MCF 10A (cell line): ENCODE measurements at regions not wholly inside any gene's neighbourhood (a gene's known extent, or its start where the extent isn't known, plus 50 kb on each side); places are given as distances from the start of the nearest gene placed in this dataset.

Source experiments
- BruUV-seq: library from RNA; stranded (reverse); fragments of 400-500 nt; replicated peaks from 2 replicates; lab custom pipeline; 2021; lab: Mats Ljungman, UMichigan
- CTCF ChIA-PET: fragments of 300-600 bp; sonication (Branson Sonifier 250); formaldehyde crosslinking; extraction: SDS; loops from one replicate; lab custom pipeline; 2021; ENCODE audit warnings: antibody characterized with exemption, inconsistent platforms; lab: Yijun Ruan, JAX
- POLR2A ChIA-PET: fragments of 300-600, 350-650 bp; sonication (Branson Sonifier 250); formaldehyde crosslinking; extraction: SDS; loops from one replicate; lab custom pipeline; 2020; ENCODE audit warnings: antibody characterized with exemption, inconsistent platforms; lab: Yijun Ruan, JAX
- DNase-seq: peaks from one replicate; pipeline ENCODE4 v3.0.0-alpha.2; 2018; ENCODE audit not compliant: unreplicated experiment
- H3K27ac Mint-ChIP-seq: one replicate; pipeline ENCODE4 v1.8.0; 2022; ENCODE audit warnings: mild to moderate bottlenecking, low read depth, mixed read lengths; ENCODE audit not compliant: unreplicated experiment
- H3K27me3 Mint-ChIP-seq: one replicate; pipeline ENCODE4 v1.8.0; 2022; ENCODE audit warnings: mixed read lengths; ENCODE audit not compliant: insufficient read depth, unreplicated experiment
- H3K36me3 Mint-ChIP-seq: one replicate; pipeline ENCODE4 v1.8.0; 2022; ENCODE audit warnings: mild to moderate bottlenecking, moderate library complexity, mixed read lengths; ENCODE audit not compliant: insufficient read depth, unreplicated experiment
- H3K4me1 Mint-ChIP-seq: one replicate; pipeline ENCODE4 v1.8.0; 2022; ENCODE audit warnings: mixed read lengths; ENCODE audit not compliant: insufficient read depth, unreplicated experiment
- H3K4me3 Mint-ChIP-seq: one replicate; pipeline ENCODE4 v1.8.0; 2022; ENCODE audit warnings: mild to moderate bottlenecking, moderate library complexity, mixed read lengths; ENCODE audit not compliant: unreplicated experiment
- H3K9me3 Mint-ChIP-seq: one replicate; pipeline ENCODE4 v1.8.0; 2022; ENCODE audit warnings: mixed read lengths; ENCODE audit not compliant: unreplicated experiment
- intact Hi-C: fragments of 100-400 bp; cut with micrococcal nuclease; formaldehyde crosslinking; loops from 2 replicates; pipeline ENCODE4 v1.14.1; 2022
- TF ChIP-seq, protein P1 (sequence below): fragments of 200-600 bp; IDR thresholded peaks from one replicate; pipeline ENCODE4 v1.8.0; 2022; ENCODE audit warnings: antibody characterized with exemption, mild to moderate bottlenecking; ENCODE audit not compliant: unreplicated experiment

DNA sequence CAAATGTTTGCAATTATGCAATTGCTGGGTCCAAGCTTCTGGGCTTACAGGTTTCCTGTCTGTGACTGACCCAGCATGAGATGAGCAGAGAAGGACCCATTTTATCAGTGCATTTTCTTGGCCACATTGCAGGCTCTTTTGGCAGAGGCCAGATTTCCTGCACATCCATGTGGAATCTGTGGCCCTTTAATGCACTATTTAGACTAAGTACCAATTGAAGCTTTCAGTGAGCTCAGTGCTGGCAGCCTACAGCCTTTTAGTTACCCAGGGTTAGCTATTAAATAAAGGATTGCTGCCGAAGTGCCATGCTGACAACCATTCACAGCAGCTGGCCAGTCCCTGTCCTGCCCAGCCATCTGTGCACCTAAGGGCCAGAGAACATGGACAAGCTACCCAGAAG, 165.0 kb downstream of the ANKRD30B start:
- TF ChIP-seq, protein P1, sequence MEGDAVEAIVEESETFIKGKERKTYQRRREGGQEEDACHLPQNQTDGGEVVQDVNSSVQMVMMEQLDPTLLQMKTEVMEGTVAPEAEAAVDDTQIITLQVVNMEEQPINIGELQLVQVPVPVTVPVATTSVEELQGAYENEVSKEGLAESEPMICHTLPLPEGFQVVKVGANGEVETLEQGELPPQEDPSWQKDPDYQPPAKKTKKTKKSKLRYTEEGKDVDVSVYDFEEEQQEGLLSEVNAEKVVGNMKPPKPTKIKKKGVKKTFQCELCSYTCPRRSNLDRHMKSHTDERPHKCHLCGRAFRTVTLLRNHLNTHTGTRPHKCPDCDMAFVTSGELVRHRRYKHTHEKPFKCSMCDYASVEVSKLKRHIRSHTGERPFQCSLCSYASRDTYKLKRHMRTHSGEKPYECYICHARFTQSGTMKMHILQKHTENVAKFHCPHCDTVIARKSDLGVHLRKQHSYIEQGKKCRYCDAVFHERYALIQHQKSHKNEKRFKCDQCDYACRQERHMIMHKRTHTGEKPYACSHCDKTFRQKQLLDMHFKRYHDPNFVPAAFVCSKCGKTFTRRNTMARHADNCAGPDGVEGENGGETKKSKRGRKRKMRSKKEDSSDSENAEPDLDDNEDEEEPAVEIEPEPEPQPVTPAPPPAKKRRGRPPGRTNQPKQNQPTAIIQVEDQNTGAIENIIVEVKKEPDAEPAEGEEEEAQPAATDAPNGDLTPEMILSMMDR: no peak
- Mint-ChIP-seq H3K36me3 (no peaks in the 10 kb centered on the region), H3K27me3 (no peaks in the 10 kb centered on the region), H3K4me3 (no peak overlapping the region), H3K4me1 (peaks cover 17% of the 10 kb centered on the region), H3K9me3 (no peaks in the 10 kb centered on the region), H3K27ac (no peak overlapping the region)
- no peak for DNase-seq
- intact Hi-C loops: no loop called here
- POLR2A ChIA-PET: no interaction called here
- CTCF ChIA-PET: no interaction called here
- no TSS peak for BruUV-seq

DNA sequence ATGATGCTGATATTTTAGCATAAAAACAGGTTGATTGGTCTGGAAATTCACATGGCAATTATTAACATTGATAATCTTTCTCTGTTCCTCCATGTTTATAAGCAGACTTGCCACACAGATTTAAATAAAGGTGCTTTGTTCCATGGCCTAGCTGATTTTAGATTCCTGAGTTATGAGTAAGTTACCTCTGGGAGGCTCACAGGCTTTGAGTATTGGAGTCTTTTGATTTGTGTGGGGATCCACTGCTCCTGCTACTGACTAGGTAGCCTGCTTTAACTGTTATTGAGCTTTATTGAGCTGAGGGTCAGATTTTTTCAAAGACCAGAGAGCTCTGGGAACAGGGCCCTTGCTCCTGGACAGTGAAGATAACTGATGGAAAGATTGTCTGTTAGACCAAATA, 166.1 kb downstream of the ANKRD30B start:
- intact Hi-C loops: no loop called here
- CTCF ChIA-PET: interaction anchor here (0.5 to 0.7 kb wide), 2 partner anchors 20 to 1074 kb away, joined by 3 read pairs; no protein-coding TSS in a partner anchor

DNA sequence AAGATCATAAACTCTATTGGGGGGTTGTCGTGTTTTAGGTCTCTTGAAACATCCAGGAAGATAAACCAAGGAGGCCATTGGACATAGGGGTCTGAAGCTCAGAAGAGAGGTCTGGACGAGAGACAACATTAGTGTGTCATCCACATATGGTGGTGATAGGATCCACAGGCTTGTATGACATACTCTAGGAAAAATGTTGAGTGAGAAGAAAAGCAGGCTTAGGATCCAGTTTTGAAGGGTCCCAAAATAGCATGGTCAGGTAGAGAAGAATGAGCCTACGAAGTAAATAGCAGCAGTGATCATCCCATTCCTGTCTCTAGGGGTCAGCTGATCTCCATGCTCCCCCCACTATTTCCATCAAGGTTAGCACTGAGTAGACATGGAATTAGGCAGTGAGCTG, 166.8 kb downstream of the ANKRD30B start:
- POLR2A ChIA-PET: interaction anchor here (0.6 to 1.1 kb wide), 2 partner anchors 10 to 1189 kb away, joined by 3 to 4 read pairs; partner anchors contain the start of gene FAM210A
- Mint-ChIP-seq H3K36me3 (no peaks in the 10 kb centered on the region), H3K4me3 (no peak overlapping the region), H3K9me3 (no peaks in the 10 kb centered on the region), H3K27me3 (no peaks in the 10 kb centered on the region), H3K4me1 (peaks cover 17% of the 10 kb centered on the region), H3K27ac (no peak overlapping the region)
- no TSS peak for BruUV-seq
- TF ChIP-seq, protein P1: no peak
- no peak for DNase-seq
- intact Hi-C loops: no loop called here
- CTCF ChIA-PET: interaction anchor here (0.5 to 1.3 kb wide), 2 partner anchors 20 to 61 kb away, joined by 3 read pairs; no protein-coding TSS in a partner anchor

More for the DNA sequence above, 166.1 kb downstream of the ANKRD30B start:
- BruUV-seq: no TSS peak
- no peaks in the 10 kb centered on the region for H3K27me3 Mint-ChIP-seq
- POLR2A ChIA-PET: interaction anchor here (1.1 kb wide), 1 partner anchor 1188 kb away, joined by 3 read pairs; the partner anchor contains the start of gene FAM210A
- TF ChIP-seq, protein P1: no peak
- no peaks in the 10 kb centered on the region for H3K36me3 Mint-ChIP-seq
- H3K4me1 Mint-ChIP-seq: peaks cover 17% of the 10 kb centered on the region
- DNase-seq: no peak
- H3K27ac Mint-ChIP-seq: no peak overlapping the region
- no peaks in the 10 kb centered on the region for H3K9me3 Mint-ChIP-seq
- H3K4me3 Mint-ChIP-seq: no peak overlapping the region

DNA sequence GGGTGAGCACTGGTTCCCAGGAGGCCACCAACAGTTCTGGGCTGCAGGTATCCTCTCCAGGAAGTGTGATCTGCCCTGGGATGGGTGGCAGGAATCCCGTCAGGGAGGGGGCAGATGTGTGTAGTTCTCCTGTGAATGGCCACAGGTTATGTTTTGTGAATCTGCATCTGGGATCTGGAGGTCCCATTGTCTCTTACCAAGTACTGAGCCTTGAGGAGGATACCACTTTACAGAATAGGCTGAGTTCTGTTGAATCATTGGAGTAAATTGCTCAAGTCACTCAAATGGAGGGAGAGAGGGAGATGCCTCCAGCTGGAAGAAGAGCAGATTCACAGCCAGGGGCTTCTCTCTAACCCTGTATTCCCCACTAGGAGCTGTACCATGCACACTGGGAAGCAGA, 168.2 kb downstream of the ANKRD30B start:
- Mint-ChIP-seq H3K27ac (no peak overlapping the region), H3K36me3 (no peaks in the 10 kb centered on the region), H3K4me3 (no peak overlapping the region), H3K9me3 (no peaks in the 10 kb centered on the region), H3K27me3 (no peaks in the 10 kb centered on the region), H3K4me1 (peaks cover 17% of the 10 kb centered on the region)
- TF ChIP-seq, protein P1: no peak
- BruUV-seq: no TSS peak
- no peak for DNase-seq
- intact Hi-C loops: no loop called here
- ChIA-PET POLR2A (no interaction called here), CTCF (no interaction called here)
